H9 (cell line): ENCODE measurements at regions not wholly inside any gene's neighbourhood (a gene's known extent, or its start where the extent isn't known, plus 50 kb on each side); places are given as distances from the start of the nearest gene placed in this dataset.

Experiments
- DNase-seq: peaks from one replicate; pipeline ENCODE4 v3.0.0-alpha.2; 2017
- H2AFZ ChIP-seq: one replicate; pipeline ENCODE4 v1.6.1; 2013; ENCODE audit warnings: mild to moderate bottlenecking, low read length, control low read depth, moderate library complexity
- H2AK5ac ChIP-seq: 2 replicates; pipeline ENCODE4 v1.6.1; 2013; ENCODE audit warnings: low read length, control low read depth, mixed read lengths; ENCODE audit not compliant: insufficient read length
- H2BK120ac ChIP-seq: one replicate; pipeline ENCODE4 v1.6.1; 2013; ENCODE audit warnings: low read depth, mild to moderate bottlenecking, low read length, control low read depth, inconsistent platforms; ENCODE audit not compliant: poor library complexity, severe bottlenecking
- H2BK12ac ChIP-seq: 2 replicates; pipeline ENCODE4 v1.6.1; 2013; ENCODE audit warnings: low read length, control low read depth, mixed read lengths, low read depth; ENCODE audit not compliant: insufficient read length
- H2BK15ac ChIP-seq: 2 replicates; pipeline ENCODE4 v1.6.1; 2013; ENCODE audit warnings: low read depth, low read length, control low read depth
- H2BK20ac ChIP-seq: one replicate; pipeline ENCODE4 v1.6.1; 2013; ENCODE audit warnings: low read depth, mild to moderate bottlenecking, low read length, control low read depth, inconsistent platforms; ENCODE audit not compliant: poor library complexity, severe bottlenecking
- H2BK5ac ChIP-seq: 2 replicates; pipeline ENCODE4 v1.6.1; 2013; ENCODE audit warnings: low read length, control low read depth, mixed read lengths; ENCODE audit not compliant: insufficient read length
- H3K14ac ChIP-seq: 2 replicates; pipeline ENCODE4 v1.6.1; 2013; ENCODE audit warnings: low read length, control low read depth; ENCODE audit not compliant: insufficient read depth
- H3K18ac ChIP-seq: 2 replicates; pipeline ENCODE4 v1.6.1; 2013; ENCODE audit warnings: low read depth, mild to moderate bottlenecking, mixed read lengths, low read length, control low read depth; ENCODE audit not compliant: insufficient read length
- H3K23ac ChIP-seq: 2 replicates; pipeline ENCODE4 v1.6.1; 2013; ENCODE audit warnings: low read length, control low read depth, mixed read lengths, low read depth; ENCODE audit not compliant: insufficient read length
- H3K23me2 ChIP-seq: 2 replicates; pipeline ENCODE4 v1.6.1; 2013; ENCODE audit warnings: low read depth, mild to moderate bottlenecking, mixed read lengths, low read length, control low read depth; ENCODE audit not compliant: insufficient read length, poor library complexity, severe bottlenecking
- H3K27ac ChIP-seq: 2 replicates; pipeline ENCODE4 v1.5.1; 2013; ENCODE audit warnings: low read length, control low read depth, mixed read lengths, low read depth; ENCODE audit not compliant: insufficient read length
- H3K27me3 ChIP-seq: 2 replicates; pipeline ENCODE4 v1.6.1; 2013; ENCODE audit warnings: low read length, control low read depth, inconsistent platforms; ENCODE audit not compliant: insufficient read depth
- H3K4ac ChIP-seq: 2 replicates; pipeline ENCODE4 v1.6.1; 2013; ENCODE audit warnings: low read depth, mild to moderate bottlenecking, control low read depth, inconsistent platforms, low read length, moderate library complexity
- H3K4me1 ChIP-seq: 2 replicates; pipeline ENCODE4 v1.6.1; 2013; ENCODE audit warnings: low read length, control low read depth, inconsistent platforms; ENCODE audit not compliant: insufficient read depth
- H3K4me2 ChIP-seq: 2 replicates; pipeline ENCODE4 v1.6.1; 2013; ENCODE audit warnings: low read length, control low read depth, mixed read lengths; ENCODE audit not compliant: insufficient read length, insufficient read depth
- H3K56ac ChIP-seq: 2 replicates; pipeline ENCODE4 v1.6.1; 2013; ENCODE audit warnings: low read depth, mild to moderate bottlenecking, mixed read lengths, low read length, control low read depth; ENCODE audit not compliant: insufficient read length
- H3K79me1 ChIP-seq: 2 replicates; pipeline ENCODE4 v1.6.1; 2013; ENCODE audit warnings: low read depth, mild to moderate bottlenecking, moderate library complexity, low read length, control low read depth, inconsistent platforms; ENCODE audit not compliant: insufficient read depth, poor library complexity, severe bottlenecking
- H3K79me2 ChIP-seq: 2 replicates; pipeline ENCODE4 v1.6.1; 2013; ENCODE audit warnings: low read length, control low read depth, inconsistent platforms; ENCODE audit not compliant: insufficient read depth
- H3K9ac ChIP-seq: 2 replicates; pipeline ENCODE4 v1.6.1; 2013; ENCODE audit warnings: low read length, control low read depth, mixed read lengths; ENCODE audit not compliant: insufficient read length; ENCODE audit errors: extremely low read depth
- H3K9me3 ChIP-seq: one replicate; pipeline ENCODE4 v1.6.1; 2013; ENCODE audit warnings: low read depth, low read length, inconsistent platforms; ENCODE audit not compliant: control insufficient read depth
- H3T11ph ChIP-seq: one replicate; pipeline ENCODE4 v1.6.1; 2013; ENCODE audit warnings: mild to moderate bottlenecking, low read length, control low read depth, inconsistent platforms
- H4K20me1 ChIP-seq: one replicate; pipeline ENCODE4 v1.6.1; 2013; ENCODE audit not compliant: control insufficient read depth, insufficient read length, insufficient read depth
- H4K5ac ChIP-seq: 2 replicates; pipeline ENCODE4 v1.6.1; 2013; ENCODE audit warnings: low read depth, mild to moderate bottlenecking, mixed read lengths, low read length, control low read depth; ENCODE audit not compliant: insufficient read length
- H4K8ac ChIP-seq: replicated peaks from 2 replicates; pipeline ENCODE4 v1.6.1; 2013; ENCODE audit warnings: low read length, control low read depth, mixed read lengths, low read depth; ENCODE audit not compliant: insufficient read length
- H4K91ac ChIP-seq: 2 replicates; pipeline ENCODE4 v1.6.1; 2013; ENCODE audit warnings: low read depth, mild to moderate bottlenecking, moderate library complexity, mixed read lengths, low read length, control low read depth; ENCODE audit not compliant: insufficient read length
- H3K27ac Mint-ChIP-seq, 3 experiments: 2 replicates in 2 of 3; 3 replicates in 1 of 3; pipeline ENCODE4 v1.8.0; 2020 to 2021; ENCODE audit warnings: mixed read lengths in 3 of 3, mild to moderate bottlenecking in 1 of 3, moderate library complexity in 1 of 3
- H3K27me3 Mint-ChIP-seq: 2 replicates; pipeline ENCODE4 v1.8.0; 2021; ENCODE audit warnings: low read depth, mild to moderate bottlenecking, moderate library complexity, mixed read lengths
- H3K36me3 Mint-ChIP-seq, 3 experiments: 2 replicates in 2 of 3; 3 replicates in 1 of 3; pipeline ENCODE4 v1.8.0; 2020 to 2021; ENCODE audit warnings: low read depth in 3 of 3, mixed read lengths in 3 of 3; ENCODE audit not compliant: insufficient read depth in 1 of 3
- H3K4me1 Mint-ChIP-seq, 2 experiments: 2 replicates each; pipeline ENCODE4 v1.8.0; 2020; ENCODE audit warnings: mixed read lengths in 2 of 2
- H3K4me3 Mint-ChIP-seq, 2 experiments: 2 replicates in 1 of 2; 3 replicates in 1 of 2; pipeline ENCODE4 v1.8.0; 2020 to 2021; ENCODE audit warnings: mild to moderate bottlenecking in 2 of 2, mixed read lengths in 2 of 2, moderate library complexity in 1 of 2
- H3K9me3 Mint-ChIP-seq, 2 experiments: 2 replicates in 1 of 2; 3 replicates in 1 of 2; pipeline ENCODE4 v1.8.0; 2020; ENCODE audit warnings: mild to moderate bottlenecking in 2 of 2, mixed read lengths in 2 of 2, moderate library complexity in 1 of 2
- WGBS: extraction: QIAGEN DNeasy Blood & Tissue Kit; methylation state at CpG from one replicate; pipeline ENCODE4 v1.1.7; 2013; ENCODE audit warnings: missing lambda C conversion rate, low lambda C conversion rate, mixed read lengths; ENCODE audit not compliant: insufficient read length; ENCODE audit errors: extremely low coverage; 5-methylcytosine and 5-hydroxymethylcytosine counted together
- TF ChIP-seq, protein P1 (sequence below): fragments of 200-600 bp; sonication (generic); conservative IDR thresholded peaks from 3 replicates; pipeline ENCODE4 v1.8.0; 2021; ENCODE audit warnings: antibody characterized with exemption, mild to moderate bottlenecking

DNA sequence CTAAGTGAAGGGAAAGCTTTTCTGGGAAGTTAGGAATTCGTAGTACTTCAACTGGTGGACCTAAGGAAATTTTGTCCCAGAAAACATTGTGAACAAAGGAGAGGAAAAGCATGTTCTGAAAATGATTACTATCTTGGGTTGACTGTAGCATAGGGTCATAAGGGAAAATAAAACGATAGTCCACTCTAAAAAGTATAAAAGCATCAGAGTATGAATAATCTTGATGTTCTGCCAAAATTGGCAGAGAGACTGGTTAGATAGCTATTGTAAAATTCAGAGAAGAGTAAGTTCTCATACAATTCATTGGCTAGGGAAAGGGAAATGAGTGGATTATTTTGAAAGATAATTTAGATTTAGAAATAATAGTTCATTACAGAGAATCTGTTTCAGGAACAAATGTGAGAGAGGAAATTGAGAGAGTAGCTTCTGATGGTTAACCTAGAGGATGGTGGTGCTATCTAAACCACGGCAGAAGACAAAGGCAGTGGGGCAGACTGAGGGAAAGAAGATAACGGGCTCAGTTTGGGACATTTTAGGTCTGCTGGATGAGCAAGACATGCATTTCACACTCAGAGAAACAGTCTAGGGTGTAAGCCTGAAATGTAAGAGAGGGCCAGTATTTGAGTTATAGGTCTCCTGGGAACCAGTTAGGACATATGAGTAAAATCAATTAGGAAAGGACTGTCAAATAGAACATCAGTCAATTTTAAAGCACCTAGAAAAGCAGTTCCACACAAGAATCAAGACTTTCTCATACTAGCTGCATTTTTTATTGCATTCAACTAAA, 799.3 kb upstream of the CXADR start:
- no peak overlapping the region for H2AFZ ChIP-seq
- no peak overlapping the region for H3K27ac Mint-ChIP-seq

More for the DNA sequence above, 799.3 kb upstream of the CXADR start:
- Histone ChIP-seq H3K27ac (no peak overlapping the region), H4K5ac (no peak overlapping the region), H3K4me1 (no peaks in the 10 kb centered on the region), H3K4ac (no peak overlapping the region), H3K23ac (no peak overlapping the region), H4K20me1 (no peaks in the 10 kb centered on the region), H2BK5ac (no peak overlapping the region), H3K9me3 (no peaks in the 10 kb centered on the region), H2BK12ac (no peak overlapping the region), H3K79me1 (no peaks in the 10 kb centered on the region), H3K14ac (no peak overlapping the region), H3K23me2 (no peaks in the 10 kb centered on the region), H3K18ac (no peak overlapping the region), H3K4me2 (no peak overlapping the region), H3K27me3 (no peaks in the 10 kb centered on the region), H3K79me2 (no peaks in the 10 kb centered on the region), H4K8ac (no peak overlapping the region), H2BK20ac (no peak overlapping the region), H3T11ph (no peak overlapping the region), H3K9ac (no peak overlapping the region), H2BK120ac (no peak overlapping the region), H4K91ac (no peak overlapping the region), H2AK5ac (no peak overlapping the region), H2BK15ac (no peak overlapping the region), H3K56ac (no peak overlapping the region)
- no peak overlapping the region for H3K4me3 Mint-ChIP-seq
- H3K27me3 Mint-ChIP-seq = no peaks in the 10 kb centered on the region
- TF ChIP-seq, protein P1, sequence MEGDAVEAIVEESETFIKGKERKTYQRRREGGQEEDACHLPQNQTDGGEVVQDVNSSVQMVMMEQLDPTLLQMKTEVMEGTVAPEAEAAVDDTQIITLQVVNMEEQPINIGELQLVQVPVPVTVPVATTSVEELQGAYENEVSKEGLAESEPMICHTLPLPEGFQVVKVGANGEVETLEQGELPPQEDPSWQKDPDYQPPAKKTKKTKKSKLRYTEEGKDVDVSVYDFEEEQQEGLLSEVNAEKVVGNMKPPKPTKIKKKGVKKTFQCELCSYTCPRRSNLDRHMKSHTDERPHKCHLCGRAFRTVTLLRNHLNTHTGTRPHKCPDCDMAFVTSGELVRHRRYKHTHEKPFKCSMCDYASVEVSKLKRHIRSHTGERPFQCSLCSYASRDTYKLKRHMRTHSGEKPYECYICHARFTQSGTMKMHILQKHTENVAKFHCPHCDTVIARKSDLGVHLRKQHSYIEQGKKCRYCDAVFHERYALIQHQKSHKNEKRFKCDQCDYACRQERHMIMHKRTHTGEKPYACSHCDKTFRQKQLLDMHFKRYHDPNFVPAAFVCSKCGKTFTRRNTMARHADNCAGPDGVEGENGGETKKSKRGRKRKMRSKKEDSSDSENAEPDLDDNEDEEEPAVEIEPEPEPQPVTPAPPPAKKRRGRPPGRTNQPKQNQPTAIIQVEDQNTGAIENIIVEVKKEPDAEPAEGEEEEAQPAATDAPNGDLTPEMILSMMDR = no peak
- DNase-seq = no peak
- peaks cover 0 to 15% (median 14%) of the 10 kb centered on the region in 3 experiments; a peak in 5 of 7 replicates for H3K36me3 Mint-ChIP-seq
- peaks cover 10 to 14% of the 10 kb centered on the region in 2 experiments for H3K9me3 Mint-ChIP-seq
- peaks cover 7 to 9% of the 10 kb centered on the region in 2 experiments for H3K4me1 Mint-ChIP-seq
- WGBS = no CpG with 5 or more reads among the region's 4 CpGs
